ACHN (cell line): ENCODE measurements at regions not wholly inside any gene's neighbourhood (a gene's known extent, or its start where the extent isn't known, plus 50 kb on each side); places are given as distances from the start of the nearest gene placed in this dataset.
"Not testable (repeated sequence)": the region's sequence is repeated elsewhere in the genome, so short reads cannot be mapped to it uniquely, and the experiment has no call there.

ENCODE experiments used
- DNase-seq: peaks from one replicate; pipeline ENCODE4 v3.0.0-alpha.2; 2015
- in situ Hi-C: cut with HindIII; loops from 2 replicates; pipeline ENCODE4 v1.10.0; 2017; ENCODE audit warnings: low sequenced_read_pairs, low pct_ligation_motif_present, low pct_unique_long_range_greater_than_20kb

DNA sequence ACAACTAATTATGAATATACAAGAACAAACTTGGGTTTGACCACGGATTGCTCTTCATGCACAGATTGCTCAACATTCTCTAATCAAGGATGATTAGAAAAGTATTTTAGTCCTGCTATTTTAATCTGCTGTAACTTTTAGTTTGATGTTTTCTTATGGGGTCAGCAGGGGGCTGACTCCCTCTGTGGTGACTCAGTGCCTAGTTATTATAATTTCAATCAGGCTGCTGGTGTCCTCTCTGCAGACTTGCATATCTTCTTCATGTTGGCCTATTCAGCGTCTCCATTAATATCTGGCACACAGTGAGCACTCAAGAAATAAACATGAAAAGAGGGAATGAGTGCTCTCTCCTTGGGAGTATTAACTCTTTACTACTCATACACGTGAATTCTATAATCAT is 223.8 kb upstream of the DDI1 start:
- in situ Hi-C loops, result no loop called here
- DNase-seq, result no peak

DNA sequence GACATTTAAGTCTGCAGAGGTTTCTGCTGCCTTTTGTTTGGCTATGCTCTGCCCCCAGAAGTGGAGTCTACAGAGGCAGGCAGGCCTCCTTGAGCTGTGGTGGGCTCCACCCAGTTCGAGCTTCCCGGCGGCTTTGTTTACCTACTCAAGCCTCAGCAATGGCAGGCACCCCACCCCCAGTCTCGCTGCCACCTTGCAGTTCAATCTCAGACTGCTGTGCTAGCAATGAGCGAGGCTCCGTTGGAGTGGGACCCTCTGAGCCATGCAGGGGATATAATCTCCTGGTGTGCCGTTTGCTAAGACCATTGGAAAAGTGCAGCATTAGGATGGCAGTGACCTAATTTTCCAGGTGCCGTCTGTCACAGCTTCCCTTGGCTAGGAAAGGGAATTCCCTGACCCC is 216.1 kb upstream of the DDI1 start:
- DNase-seq, in situ Hi-C loops: not testable (repeated sequence)

DNA sequence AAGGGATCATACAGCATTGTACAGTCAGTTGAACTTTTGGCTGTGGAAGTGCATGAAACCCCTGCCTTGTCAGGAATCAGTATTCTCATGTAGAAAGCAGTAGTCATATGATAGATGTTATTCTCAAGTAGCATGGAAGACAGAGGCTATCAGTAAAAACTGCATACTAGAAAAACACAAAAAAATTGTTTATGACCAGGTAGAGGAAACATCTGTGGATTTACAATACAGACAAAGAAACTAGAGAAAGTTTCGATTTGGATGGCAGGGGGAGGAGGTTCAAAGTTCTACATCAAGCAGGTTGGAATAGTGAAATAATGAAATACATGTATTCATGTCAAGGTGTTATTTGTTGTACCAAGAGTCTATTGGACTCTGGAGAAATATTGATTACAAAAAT is 212.3 kb upstream of the DDI1 start:
- no peak for DNase-seq
- in situ Hi-C loops, result no loop called here

DNA sequence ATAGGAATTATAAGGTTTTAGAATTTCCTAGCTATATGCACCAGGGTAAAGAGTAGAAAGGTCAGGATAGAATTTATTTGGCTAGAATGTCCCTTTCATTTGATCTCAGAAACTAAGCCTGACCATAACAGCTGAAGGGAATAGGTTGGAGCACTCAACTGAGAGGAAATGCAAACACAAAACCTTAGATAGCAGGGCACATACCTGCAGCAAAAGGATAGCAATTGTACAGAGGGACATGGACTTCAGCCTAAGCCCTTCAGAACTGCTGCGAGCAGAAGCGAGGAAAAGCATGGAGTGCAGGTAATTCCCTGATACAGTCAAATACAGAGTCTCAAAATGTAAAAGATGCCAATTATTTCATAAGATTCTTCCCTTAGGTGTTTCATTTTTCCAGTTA is 211.0 kb upstream of the DDI1 start:
- in situ Hi-C loops, result no loop called here
- no peak for DNase-seq

DNA sequence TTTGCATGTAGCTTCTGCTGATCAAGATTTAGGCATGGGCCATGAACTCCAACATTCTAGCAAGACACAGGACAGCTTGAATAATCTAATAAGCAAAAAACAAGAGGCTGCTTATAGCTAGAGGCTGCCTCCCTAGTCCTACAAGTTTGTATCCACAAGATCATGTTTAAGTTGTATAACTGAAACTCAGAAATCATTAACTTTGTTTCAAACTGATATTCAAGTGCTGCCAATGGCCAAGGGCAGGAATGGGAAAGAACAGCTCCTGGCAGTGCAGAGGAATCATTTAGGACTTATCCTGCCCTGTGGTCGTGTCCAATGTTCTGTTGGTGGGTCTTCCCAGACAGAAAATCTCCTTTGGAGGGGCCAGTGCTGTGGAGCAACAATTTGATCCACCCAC is 209.6 kb upstream of the DDI1 start:
- in situ Hi-C loops, result no loop called here
- DNase-seq, result no peak

DNA sequence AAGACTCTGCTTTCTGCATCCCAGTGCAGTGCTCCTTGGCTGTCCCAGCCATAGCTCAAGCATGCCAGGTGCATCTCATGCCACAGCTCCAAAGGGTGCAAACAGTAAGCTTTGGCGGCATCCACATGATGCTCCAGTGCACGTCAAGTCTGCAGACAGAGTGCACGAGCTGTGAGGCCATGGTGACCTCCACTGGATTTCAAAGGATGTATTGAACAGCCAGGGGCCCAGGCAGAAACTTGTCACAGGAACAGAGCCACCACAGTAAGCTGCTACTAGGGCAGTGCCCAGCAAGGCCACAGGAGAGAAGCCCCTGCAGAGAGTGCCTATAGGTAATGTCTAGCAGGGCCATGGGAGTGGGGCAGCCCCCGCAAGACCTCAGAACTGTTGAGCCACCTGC is 206.8 kb upstream of the DDI1 start:
- in situ Hi-C loops, result no loop called here
- DNase-seq, result no peak

DNA sequence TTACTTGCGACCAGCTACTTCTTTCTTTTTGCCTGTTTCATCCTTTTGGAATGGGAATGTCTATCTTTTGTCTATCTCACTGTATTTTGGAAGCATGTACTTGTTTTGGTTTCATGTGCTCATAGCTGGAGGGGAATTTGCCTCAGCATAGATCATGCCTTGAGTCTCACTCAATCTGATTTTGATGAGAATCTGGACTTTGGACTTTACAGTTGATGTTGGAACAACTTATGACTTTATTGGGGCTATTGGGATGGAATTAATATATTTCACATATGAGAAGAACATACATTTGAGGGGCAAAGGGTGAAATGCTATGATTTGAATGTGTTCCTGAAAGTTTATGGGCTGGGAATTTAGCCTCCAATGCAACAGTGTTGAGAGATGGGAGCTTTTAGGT is 206.2 kb upstream of the DDI1 start:
- in situ Hi-C loops, result no loop called here
- no peak for DNase-seq

DNA sequence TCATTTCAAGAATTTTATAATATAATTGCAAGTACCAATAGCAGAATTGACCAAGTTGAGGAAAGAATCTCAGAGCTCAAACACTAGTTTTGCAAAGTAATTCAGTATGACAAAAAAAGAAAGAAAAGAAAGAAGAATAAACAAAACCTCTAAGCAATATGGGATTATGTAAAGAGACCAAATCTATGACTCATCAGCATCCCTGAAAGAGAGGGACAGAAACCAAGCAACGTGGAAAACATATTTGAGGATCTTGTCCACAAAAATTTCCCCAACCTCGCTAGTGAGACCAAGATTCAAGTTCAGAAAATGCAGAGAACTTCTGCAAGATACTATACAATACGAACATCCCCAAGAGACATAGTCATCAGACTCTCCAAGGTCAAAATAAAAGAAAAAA is 203.7 kb upstream of the DDI1 start:
- in situ Hi-C loops, result no loop called here

DNA sequence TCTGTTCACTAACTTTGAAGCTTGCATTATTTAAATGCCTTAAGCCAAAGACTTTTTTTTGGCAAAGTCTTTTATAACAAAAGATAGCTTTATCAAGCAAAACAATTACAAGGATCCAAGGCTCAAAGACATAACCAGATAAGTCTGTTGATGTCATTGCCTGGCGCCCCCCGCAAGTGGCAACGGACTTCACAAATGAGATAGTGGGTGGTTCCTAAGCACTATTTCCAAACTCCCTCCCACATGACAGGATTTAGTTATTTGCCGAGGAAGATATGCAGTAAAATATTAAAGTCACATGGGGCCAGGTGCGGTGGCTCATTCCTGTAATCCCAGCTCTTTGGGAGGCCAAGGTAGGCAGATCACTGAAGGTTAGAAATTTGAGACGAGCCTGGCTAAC is 194.2 kb upstream of the DDI1 start:
- DNase-seq, result no peak
- in situ Hi-C loops, result no loop called here

More for the DNA sequence above, 203.7 kb upstream of the DDI1 start:
- DNase-seq, result no peak

DNA sequence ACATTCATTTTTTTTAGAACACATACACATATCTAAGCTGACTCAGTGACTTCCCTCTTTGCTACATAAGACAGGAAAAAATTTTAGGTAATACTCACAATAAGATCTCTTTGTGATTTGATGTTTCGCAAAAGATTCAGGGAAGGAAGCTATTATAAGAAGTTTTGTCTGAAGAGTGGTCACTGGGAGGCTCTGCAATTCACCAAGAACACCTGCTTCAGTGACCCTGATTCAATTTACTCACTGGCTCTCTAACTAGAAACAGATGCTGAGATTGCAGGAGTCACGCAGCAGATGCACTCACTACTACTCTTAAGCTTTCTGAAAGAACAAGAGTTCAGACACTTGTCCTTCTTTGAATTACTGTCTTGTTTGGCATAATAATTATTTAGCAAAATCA is 193.6 kb upstream of the DDI1 start:
- no peak for DNase-seq
- in situ Hi-C loops, result no loop called here

DNA sequence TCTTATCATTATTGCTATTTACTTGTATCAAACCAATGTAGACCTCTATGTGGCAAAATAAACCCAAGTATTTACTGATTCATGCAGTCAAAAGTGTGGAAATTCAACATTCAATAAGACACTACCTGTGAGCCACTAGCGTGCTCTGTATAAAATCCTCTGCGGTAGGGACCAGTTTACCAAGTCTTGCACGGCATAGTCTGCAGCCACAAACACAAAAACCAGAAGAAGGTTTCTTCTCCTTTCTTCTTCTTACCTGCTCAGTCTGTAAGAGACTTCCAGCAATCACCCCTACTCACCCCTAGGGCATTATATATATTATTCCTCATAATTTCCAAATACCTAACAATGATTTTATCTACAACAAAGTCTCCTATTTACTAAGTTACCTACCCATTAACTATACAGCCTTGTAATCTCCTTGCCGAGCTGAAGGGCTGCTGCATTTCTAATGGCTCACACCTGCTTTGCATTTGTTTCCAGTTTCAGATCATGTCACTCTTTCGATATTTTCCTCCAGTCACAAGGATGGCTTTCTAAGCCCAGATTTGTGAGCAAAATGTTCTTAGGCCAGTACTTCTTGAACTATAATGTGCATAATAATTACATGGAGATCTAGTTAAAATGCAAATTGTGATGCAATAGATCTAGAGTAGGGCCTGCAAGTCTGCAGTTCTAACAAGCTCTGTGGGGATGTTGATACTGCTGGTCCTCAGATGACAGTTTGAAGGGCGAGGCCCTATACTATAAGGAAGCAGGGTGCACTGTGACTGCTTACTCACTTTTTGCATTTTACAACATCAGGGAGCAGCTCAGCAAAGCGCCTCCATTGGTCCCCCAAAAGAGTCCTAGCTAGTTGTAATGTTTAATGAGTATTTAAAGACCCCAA is 191.9 kb upstream of the DDI1 start:
- no peak for DNase-seq
- in situ Hi-C loops, result no loop called here

DNA sequence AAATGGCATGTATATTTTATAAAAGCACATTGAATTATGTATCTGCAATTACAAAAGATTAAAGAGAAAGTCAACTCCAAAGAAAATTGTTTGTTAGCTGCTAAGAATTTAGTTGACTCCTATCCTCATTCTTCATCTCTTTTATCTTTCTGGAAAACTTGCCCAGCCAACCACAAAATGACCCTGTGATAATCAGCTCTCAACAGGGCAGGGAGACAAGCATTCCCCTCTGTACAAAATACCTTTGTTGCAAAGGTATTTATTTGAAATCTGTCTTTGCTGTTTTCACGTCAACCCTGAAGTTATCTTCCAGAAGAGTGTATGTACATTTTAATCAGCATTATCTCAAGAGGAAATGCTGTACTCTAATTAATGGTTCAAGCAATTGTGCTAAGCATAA is 191.1 kb upstream of the DDI1 start:
- in situ Hi-C loops, result no loop called here
- no peak for DNase-seq

DNA sequence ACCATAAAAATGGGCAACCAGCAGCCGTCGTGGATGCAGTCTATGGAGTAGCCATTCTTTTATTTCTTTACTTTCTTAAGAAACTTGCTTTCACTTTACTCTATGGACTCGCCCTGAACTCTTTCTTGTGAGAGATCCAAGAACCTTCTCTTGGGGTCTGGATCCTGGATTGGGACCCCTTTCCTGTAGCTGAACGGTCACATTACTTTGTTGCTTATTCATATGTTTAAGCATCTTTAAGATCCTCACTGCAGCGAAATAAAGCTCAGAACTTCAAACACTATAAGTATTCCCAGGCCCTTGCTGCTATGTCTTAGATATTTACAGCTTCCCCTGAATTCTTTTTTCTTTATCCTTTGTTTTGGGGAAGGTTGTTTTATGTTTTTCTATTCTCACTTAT is 187.8 kb upstream of the DDI1 start:
- in situ Hi-C loops, result no loop called here
- no peak for DNase-seq

DNA sequence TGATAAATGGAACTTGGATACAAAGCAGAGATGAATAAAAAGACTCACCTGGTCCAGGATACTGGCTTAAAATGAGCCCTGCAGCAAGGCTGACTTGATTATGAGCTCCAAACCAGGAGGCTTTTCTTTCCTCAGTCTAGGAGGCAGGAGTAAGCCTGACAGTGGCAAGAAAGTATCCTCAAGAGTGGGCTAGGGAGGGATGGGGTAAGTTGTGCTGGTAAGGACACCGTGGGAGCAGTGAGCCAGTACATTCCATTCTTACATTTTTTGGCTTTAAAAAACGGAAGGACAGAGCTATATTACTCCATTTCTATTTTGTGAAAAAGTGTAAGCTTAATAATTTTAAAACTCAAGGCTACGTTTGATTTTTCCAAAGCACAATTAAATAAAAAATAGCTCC is 187.1 kb upstream of the DDI1 start:
- in situ Hi-C loops, result no loop called here
- no peak for DNase-seq

DNA sequence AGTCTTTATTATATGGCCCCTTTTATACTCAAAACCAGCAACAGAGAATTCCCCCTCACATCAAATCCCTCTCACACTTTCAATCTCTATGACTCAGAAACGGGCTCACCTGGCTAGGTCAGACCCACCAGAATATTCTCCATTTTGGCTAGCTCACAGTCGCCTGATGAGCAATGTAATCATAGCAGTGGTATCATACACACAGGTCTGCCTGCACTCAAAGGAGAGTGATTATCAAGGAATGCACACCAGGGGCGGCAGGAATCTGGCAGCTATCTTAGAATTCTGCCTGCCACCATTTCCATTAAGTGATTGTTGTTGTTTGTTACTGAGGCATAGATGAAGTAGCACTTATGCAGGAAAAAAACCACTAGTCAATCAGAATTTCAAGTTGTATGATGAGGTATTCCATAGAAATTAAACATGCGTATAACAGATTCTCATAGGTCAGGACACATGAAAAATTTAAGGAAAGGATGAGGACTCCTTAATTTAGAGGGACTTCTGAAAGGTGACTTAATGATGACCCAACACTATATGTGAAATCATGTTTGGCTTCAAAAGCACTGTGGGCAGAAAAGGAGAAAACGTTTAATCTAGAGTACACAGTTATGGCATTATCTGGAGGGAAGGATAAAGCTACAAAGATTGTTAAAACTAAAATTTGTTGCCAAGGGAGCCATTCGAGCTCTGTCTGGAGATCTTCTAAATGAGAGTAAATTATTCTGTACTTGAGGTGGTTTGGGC is 185.8 kb upstream of the DDI1 start:
- in situ Hi-C loops, result no loop called here
- DNase-seq, result no peak

DNA sequence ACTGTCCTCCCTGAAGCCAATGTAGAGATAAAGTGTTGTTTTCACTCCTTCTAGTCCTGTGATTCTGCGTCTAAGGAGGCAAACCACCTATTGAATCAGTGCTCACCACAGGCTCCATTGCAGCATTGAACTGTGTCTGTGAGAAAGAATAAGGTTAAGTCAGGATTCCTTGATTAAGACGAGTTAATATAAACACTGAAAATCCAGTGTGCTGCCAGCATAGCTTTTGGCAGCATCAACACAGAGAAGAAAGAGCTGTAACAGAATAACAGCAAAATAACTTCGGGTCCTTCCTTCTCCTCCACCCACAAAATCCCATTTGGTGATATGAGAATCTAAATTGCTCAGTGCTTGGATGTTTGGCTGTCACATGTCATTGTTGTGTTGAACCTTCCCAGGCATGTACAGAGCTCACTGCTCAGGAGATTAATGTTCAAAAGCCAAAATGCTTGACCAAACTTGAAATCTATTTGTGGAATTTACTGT is 185.2 kb upstream of the DDI1 start:
- peak; percentile 2 for DNase-seq
- in situ Hi-C loops, result no loop called here
